Right lobe of liver (tissue), 4 donors: ENCODE measurements at regions not wholly inside any gene's neighbourhood (a gene's known extent, or its start where the extent isn't known, plus 50 kb on each side); places are given as distances from the start of the nearest gene placed in this dataset.

Experiments
- CTCF ChIP-seq, 4 donors: fragments of 200-600 bp in 3 of 4; fragments of 450-650 bp in 1 of 4; IDR thresholded peaks; one replicate each; pipeline versions ENCODE4 v1.5.1 to v1.8.0; 2016 to 2022; ENCODE audit warnings: antibody characterized with exemption in 4 of 4, mild to moderate bottlenecking in 2 of 4
- POLR2A ChIP-seq: fragments of 450-650 bp; IDR thresholded peaks from one replicate; pipeline ENCODE4 v1.6.1; 2017; ENCODE audit warnings: antibody characterized with exemption, mild to moderate bottlenecking
- donor health status: DM: no; HTN: no; CAD: no.
- donor health status: DM: no; HTN: no; CAD: no.
- donor health status: DM: no; HTN: yes; CAD: no.

- TF ChIP-seq CTCF (IDR thresholded peaks at IDR 0.05), result no peak
- no peak for TF ChIP-seq POLR2A
Observed at GRCh38 chr9:84615544-84615943, 54.0 kb upstream of the NTRK2 start.
